ENCODE measurements at regions not wholly inside any gene's neighbourhood (a gene's known extent, or its start where the extent isn't known, plus 50 kb on each side); places are given as distances from the start of the nearest gene placed in this dataset.

DNA sequence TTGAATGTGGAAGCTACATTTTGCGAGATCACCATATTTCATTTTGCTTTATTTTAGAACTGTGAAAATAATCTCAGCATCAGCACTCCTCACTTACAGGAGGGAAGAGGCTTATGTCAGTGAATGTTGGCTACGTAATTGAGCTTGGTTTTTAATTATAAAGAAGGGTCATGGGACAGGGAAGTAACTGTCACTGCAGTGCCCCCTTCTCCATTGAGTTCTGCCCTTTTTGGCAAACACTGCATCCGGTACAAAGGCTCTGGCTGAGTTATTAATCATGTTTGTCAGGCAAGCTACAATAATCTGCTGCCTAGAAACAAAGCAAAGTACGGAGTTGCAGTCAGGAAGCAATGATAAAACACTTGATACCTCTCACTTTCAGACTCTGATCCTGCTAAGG lies 546.7 kb downstream of the SNAPC1 start:
- H3K4me1 ChIP-seq (ENCODE audit: control insufficient read depth in 5 of 5, insufficient read depth in 5 of 5, low read length in 5 of 5) = peaks cover 0 to 3% (median 0%) of the 10 kb centered on the region in 5 donors
- peaks cover 0 to 2% (median 0%) of the 10 kb centered on the region in 4 donors for H3K9me3 ChIP-seq (ENCODE audit: control insufficient read depth in 4 of 4, insufficient read depth in 3 of 4, low read length in 3 of 4)
- ATAC-seq (ENCODE audit: insufficient read depth, low FRiP score) = no peak
- no peak overlapping the region for H3K4me3 ChIP-seq
- peak in 2 of 3 donors; percentile 45 to 59 for DNase-seq
- H3K9ac ChIP-seq (ENCODE audit: insufficient read depth in 1 of 2, low read length in 2 of 2) = no peak overlapping the region
- 33 to 35% methylated on average over 4 of the region's 4 CpGs for WGBS, 2 donors
- H3K27ac ChIP-seq (ENCODE audit: low read depth in 1 of 2, low read length in 1 of 2) = no peak overlapping the region
- no peaks in the 10 kb centered on the region for H3K27me3 ChIP-seq (ENCODE audit: control insufficient read depth in 3 of 3, insufficient read depth in 3 of 3, low read length in 2 of 3)
- TF ChIP-seq, protein P1, sequence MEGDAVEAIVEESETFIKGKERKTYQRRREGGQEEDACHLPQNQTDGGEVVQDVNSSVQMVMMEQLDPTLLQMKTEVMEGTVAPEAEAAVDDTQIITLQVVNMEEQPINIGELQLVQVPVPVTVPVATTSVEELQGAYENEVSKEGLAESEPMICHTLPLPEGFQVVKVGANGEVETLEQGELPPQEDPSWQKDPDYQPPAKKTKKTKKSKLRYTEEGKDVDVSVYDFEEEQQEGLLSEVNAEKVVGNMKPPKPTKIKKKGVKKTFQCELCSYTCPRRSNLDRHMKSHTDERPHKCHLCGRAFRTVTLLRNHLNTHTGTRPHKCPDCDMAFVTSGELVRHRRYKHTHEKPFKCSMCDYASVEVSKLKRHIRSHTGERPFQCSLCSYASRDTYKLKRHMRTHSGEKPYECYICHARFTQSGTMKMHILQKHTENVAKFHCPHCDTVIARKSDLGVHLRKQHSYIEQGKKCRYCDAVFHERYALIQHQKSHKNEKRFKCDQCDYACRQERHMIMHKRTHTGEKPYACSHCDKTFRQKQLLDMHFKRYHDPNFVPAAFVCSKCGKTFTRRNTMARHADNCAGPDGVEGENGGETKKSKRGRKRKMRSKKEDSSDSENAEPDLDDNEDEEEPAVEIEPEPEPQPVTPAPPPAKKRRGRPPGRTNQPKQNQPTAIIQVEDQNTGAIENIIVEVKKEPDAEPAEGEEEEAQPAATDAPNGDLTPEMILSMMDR (IDR thresholded peaks at IDR 0.05; ENCODE audit: control extremely low read depth, extremely low read depth) = no peak
- no peaks in the 10 kb centered on the region for H3K36me3 ChIP-seq (ENCODE audit: control insufficient read depth in 4 of 4, insufficient read depth in 4 of 4, low read length in 4 of 4)

DNA sequence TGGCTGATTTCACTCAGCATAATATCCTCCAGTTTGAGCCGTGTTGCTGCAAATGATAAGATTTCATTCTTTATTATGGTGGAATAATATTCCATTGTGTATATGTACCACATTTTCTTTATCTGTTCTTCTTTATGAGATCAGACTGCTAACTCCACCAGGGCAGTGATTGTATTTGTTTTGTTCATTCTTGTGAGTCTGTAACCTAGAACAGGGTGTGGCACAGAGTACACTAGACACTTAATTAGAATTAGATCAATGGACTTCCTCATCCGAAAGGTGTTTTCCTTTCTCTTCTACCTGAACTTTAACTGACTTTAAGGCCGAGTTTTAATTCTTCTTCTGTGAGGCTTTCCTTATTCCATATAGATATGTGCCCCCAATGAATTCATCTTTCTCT lies 551.0 kb downstream of the SNAPC1 start:
- H3K9ac ChIP-seq (ENCODE audit: insufficient read depth in 1 of 2, low read length in 2 of 2) = no peak overlapping the region
- no peaks in the 10 kb centered on the region for H3K36me3 ChIP-seq (ENCODE audit: control insufficient read depth in 4 of 4, insufficient read depth in 4 of 4, low read length in 4 of 4)
- no peak for DNase-seq
- H3K4me3 ChIP-seq = no peak overlapping the region
- TF ChIP-seq, protein P1 (IDR thresholded peaks at IDR 0.05; ENCODE audit: control extremely low read depth, extremely low read depth) = no peak
- no peak overlapping the region for H3K27ac ChIP-seq (ENCODE audit: low read depth in 1 of 2, low read length in 1 of 2)
- H3K9me3 ChIP-seq (ENCODE audit: control insufficient read depth in 4 of 4, insufficient read depth in 3 of 4, low read length in 3 of 4) = no peaks in the 10 kb centered on the region
- H3K4me1 ChIP-seq (ENCODE audit: control insufficient read depth in 5 of 5, insufficient read depth in 5 of 5, low read length in 5 of 5) = peaks cover 0 to 3% (median 0%) of the 10 kb centered on the region in 5 donors
- no peak for ATAC-seq (ENCODE audit: insufficient read depth, low FRiP score)
- peaks cover 0 to 2% (median 0%) of the 10 kb centered on the region in 3 donors for H3K27me3 ChIP-seq (ENCODE audit: control insufficient read depth in 3 of 3, insufficient read depth in 3 of 3, low read length in 2 of 3)
- WGBS, 2 donors = 83 to 84% methylated on average over 3 of the region's 3 CpGs

DNA sequence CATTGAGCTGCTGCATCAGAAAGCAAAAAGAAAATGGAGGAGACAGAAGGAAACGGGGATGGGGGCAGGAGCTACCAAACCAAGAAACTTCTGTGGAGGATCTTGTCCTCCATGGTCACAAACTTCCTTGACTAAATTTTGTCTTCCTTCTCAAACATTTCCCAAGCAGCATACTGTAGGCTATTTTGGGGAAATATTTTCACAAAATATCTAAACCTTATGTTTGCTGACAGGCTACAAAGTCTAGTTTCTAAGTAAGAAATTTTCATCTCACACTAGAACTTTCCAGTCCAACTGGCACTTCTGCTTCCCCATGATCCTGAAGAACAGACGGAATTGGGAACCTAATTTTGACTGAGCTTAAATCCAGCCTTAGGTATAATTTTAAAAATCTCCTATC lies 552.0 kb downstream of the SNAPC1 start:
- Histone ChIP-seq H3K9me3 (ENCODE audit: control insufficient read depth in 4 of 4, insufficient read depth in 3 of 4, low read length in 3 of 4) (no peaks in the 10 kb centered on the region), H3K4me1 (ENCODE audit: control insufficient read depth in 5 of 5, insufficient read depth in 5 of 5, low read length in 5 of 5) (peaks cover 0 to under 1% (median 0%) of the 10 kb centered on the region in 5 donors), H3K4me3 (no peak overlapping the region), H3K36me3 (ENCODE audit: control insufficient read depth in 4 of 4, insufficient read depth in 4 of 4, low read length in 4 of 4) (no peaks in the 10 kb centered on the region), H3K9ac (ENCODE audit: insufficient read depth in 1 of 2, low read length in 2 of 2) (no peak overlapping the region), H3K27me3 (ENCODE audit: control insufficient read depth in 3 of 3, insufficient read depth in 3 of 3, low read length in 2 of 3) (peaks cover 0 to 2% (median 0%) of the 10 kb centered on the region in 3 donors), H3K27ac (ENCODE audit: low read depth in 1 of 2, low read length in 1 of 2) (no peak overlapping the region)
- 90 to 96% methylated on average over 2 of the region's 2 CpGs for WGBS, 2 donors
- TF ChIP-seq, protein P1 (IDR thresholded peaks at IDR 0.05; ENCODE audit: control extremely low read depth, extremely low read depth) = no peak
- DNase-seq (no peak), ATAC-seq (ENCODE audit: insufficient read depth, low FRiP score) (no peak)

DNA sequence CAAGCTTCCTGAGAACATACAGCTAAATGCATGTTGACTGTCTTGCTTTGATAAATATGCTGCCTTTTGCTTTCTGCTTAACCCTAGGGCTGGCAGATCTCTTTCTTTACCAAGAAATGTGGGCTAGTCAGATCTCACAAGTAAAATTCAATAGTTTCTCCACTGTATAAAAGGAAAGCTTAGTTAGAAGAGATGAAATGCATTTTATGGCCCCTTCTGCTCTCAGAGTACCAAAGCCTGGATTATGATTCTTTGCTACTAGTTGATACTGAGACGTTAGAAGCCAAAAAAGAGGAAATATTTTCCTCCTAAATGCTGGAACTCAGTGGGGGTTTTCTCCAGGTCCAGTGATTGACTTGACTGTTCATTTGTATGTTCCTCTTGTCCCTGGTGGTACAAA lies 552.7 kb downstream of the SNAPC1 start:
- no peak overlapping the region for H3K27ac ChIP-seq (ENCODE audit: low read depth in 1 of 2, low read length in 1 of 2)
- H3K9ac ChIP-seq (ENCODE audit: insufficient read depth in 1 of 2, low read length in 2 of 2) = no peak overlapping the region
- DNase-seq = no peak
- H3K4me1 ChIP-seq (ENCODE audit: control insufficient read depth in 5 of 5, insufficient read depth in 5 of 5, low read length in 5 of 5) = no peaks in the 10 kb centered on the region
- H3K27me3 ChIP-seq (ENCODE audit: control insufficient read depth in 3 of 3, insufficient read depth in 3 of 3, low read length in 2 of 3) = peaks cover 0 to 2% (median 0%) of the 10 kb centered on the region in 3 donors
- TF ChIP-seq, protein P1 (IDR thresholded peaks at IDR 0.05; ENCODE audit: control extremely low read depth, extremely low read depth) = no peak
- ATAC-seq (ENCODE audit: insufficient read depth, low FRiP score) = no peak
- no peaks in the 10 kb centered on the region for H3K36me3 ChIP-seq (ENCODE audit: control insufficient read depth in 4 of 4, insufficient read depth in 4 of 4, low read length in 4 of 4)
- H3K9me3 ChIP-seq (ENCODE audit: control insufficient read depth in 4 of 4, insufficient read depth in 3 of 4, low read length in 3 of 4) = no peaks in the 10 kb centered on the region
- no peak overlapping the region for H3K4me3 ChIP-seq
- 33 to 41% methylated on average over 1 of the region's 1 CpG for WGBS, 2 donors
